BLaER1 treated with 17β-estradiol and CSF1 and Interleukin-3, amounts not matched to agents 10 nM and 100 nM (cell line): ENCODE measurements at regions not wholly inside any gene's neighbourhood (a gene's known extent, or its start where the extent isn't known, plus 50 kb on each side); places are given as distances from the start of the nearest gene placed in this dataset.

Experiments
- H3K27ac ChIP-seq, 11 experiments: shearing (Covaris generic); formaldehyde crosslinking; 2 replicates each; pipeline ENCODE4 v1.8.1; 2022
- H3K27me3 ChIP-seq, 11 experiments: shearing (Covaris generic); formaldehyde crosslinking; 2 replicates each; pipeline ENCODE4 v1.8.1; 2022
- H3K36me3 ChIP-seq, 11 experiments: shearing (Covaris generic); formaldehyde crosslinking; 2 replicates each; pipeline ENCODE4 v1.8.1; 2022
- H3K4me1 ChIP-seq, 10 experiments: shearing (Covaris generic); formaldehyde crosslinking; 2 replicates each; pipeline ENCODE4 v1.8.1; 2022
- H3K4me2 ChIP-seq, 11 experiments: shearing (Covaris generic); formaldehyde crosslinking; 2 replicates each; pipeline ENCODE4 v1.8.1; 2022
- H3K4me3 ChIP-seq, 10 experiments: shearing (Covaris generic); formaldehyde crosslinking; 2 replicates each; pipeline ENCODE4 v1.8.1; 2022
- H3K9ac ChIP-seq, 11 experiments: shearing (Covaris generic); formaldehyde crosslinking; 2 replicates each; pipeline ENCODE4 v1.8.1; 2022
- H3K9me3 ChIP-seq, 11 experiments: shearing (Covaris generic); formaldehyde crosslinking; replicated peaks in 1 of 11; 2 replicates each; pipeline ENCODE4 v1.8.1; 2022
- H4K20me1 ChIP-seq, 11 experiments: shearing (Covaris generic); formaldehyde crosslinking; 2 replicates each; pipeline ENCODE4 v1.8.1; 2022
- Cebpa-rat ChIP-seq, 11 experiments: shearing (Covaris generic); IDR thresholded peaks; 2 replicates each; pipeline ENCODE4 v1.8.1; 2022

GRCh38 chr13:112250788-112251445 lies 125.2 kb upstream of the SPACA7 start:
- no peak overlapping the region for H3K4me3 ChIP-seq
- no peak overlapping the region for H3K9ac ChIP-seq
- H3K9me3 ChIP-seq = no peaks in the 10 kb centered on the region
- H3K4me1 ChIP-seq = no peaks in the 10 kb centered on the region
- H3K4me2 ChIP-seq = no peak overlapping the region
- 0 out of 22 replicates have a peak, but pooled peaks cover 0 to 4% (median 0%) of the 10 kb centered on the region in 11 experiments for H4K20me1 ChIP-seq
- H3K27ac ChIP-seq = no peak overlapping the region
- no peaks in the 10 kb centered on the region for H3K36me3 ChIP-seq
- no peaks in the 10 kb centered on the region for H3K27me3 ChIP-seq
- TF ChIP-seq Cebpa-rat (IDR thresholded peaks at IDR 0.05) = no peak

GRCh38 chr13:112251930-112252585 lies 124.1 kb upstream of the SPACA7 start:
- no peaks in the 10 kb centered on the region for H3K27me3 ChIP-seq
- H3K9me3 ChIP-seq = no peaks in the 10 kb centered on the region

GRCh38 chr13:112252804-112253590 lies 123.2 kb upstream of the SPACA7 start:
- Histone ChIP-seq H3K4me3 (no peak overlapping the region), H3K27ac (no peak overlapping the region), H3K9ac (no peak overlapping the region), H3K27me3 (no peaks in the 10 kb centered on the region), H3K36me3 (no peaks in the 10 kb centered on the region), H3K4me1 (no peaks in the 10 kb centered on the region), H3K4me2 (no peak overlapping the region), H4K20me1 (0 out of 22 replicates have a peak, but pooled peaks cover 0 to 4% (median 0%) of the 10 kb centered on the region in 11 experiments), H3K9me3 (no peaks in the 10 kb centered on the region)
- no peak for TF ChIP-seq Cebpa-rat (IDR thresholded peaks at IDR 0.05)

More at GRCh38 chr13:112251930-112252585, 124.1 kb upstream of the SPACA7 start:
- TF ChIP-seq Cebpa-rat (IDR thresholded peaks at IDR 0.05) = no peak
- Histone ChIP-seq H3K4me3 (no peak overlapping the region), H3K4me2 (no peak overlapping the region), H3K27ac (no peak overlapping the region), H3K36me3 (no peaks in the 10 kb centered on the region), H4K20me1 (0 out of 22 replicates have a peak, but pooled peaks cover 0 to 4% (median 0%) of the 10 kb centered on the region in 11 experiments), H3K9ac (no peak overlapping the region), H3K4me1 (no peaks in the 10 kb centered on the region)

- TF ChIP-seq Cebpa-rat (IDR thresholded peaks at IDR 0.05) = no peak
Measured at GRCh38 chr13:112253631-112254030, 122.5 kb upstream of the SPACA7 start.

GRCh38 chr13:112254061-112254818 lies 121.9 kb upstream of the SPACA7 start:
- Histone ChIP-seq H3K9ac (no peak overlapping the region), H3K27ac (no peak overlapping the region), H3K27me3 (no peaks in the 10 kb centered on the region), H4K20me1 (0 out of 22 replicates have a peak, but pooled peaks cover 0 to 4% (median 0%) of the 10 kb centered on the region in 11 experiments), H3K4me3 (no peak overlapping the region), H3K36me3 (no peaks in the 10 kb centered on the region), H3K4me1 (no peaks in the 10 kb centered on the region), H3K4me2 (no peak overlapping the region), H3K9me3 (no peaks in the 10 kb centered on the region)
- no peak for TF ChIP-seq Cebpa-rat (IDR thresholded peaks at IDR 0.05)

More at GRCh38 chr13:112253631-112254030, 122.5 kb upstream of the SPACA7 start:
- Histone ChIP-seq H3K4me3 (no peak overlapping the region), H3K9me3 (no peaks in the 10 kb centered on the region), H4K20me1 (0 out of 22 replicates have a peak, but pooled peaks cover 0 to 4% (median 0%) of the 10 kb centered on the region in 11 experiments), H3K27me3 (no peaks in the 10 kb centered on the region), H3K9ac (no peak overlapping the region; a peak in 1 of 22 replicates), H3K36me3 (no peaks in the 10 kb centered on the region), H3K4me2 (no peak overlapping the region), H3K27ac (no peak overlapping the region), H3K4me1 (no peaks in the 10 kb centered on the region)

GRCh38 chr13:112254900-112255299 lies 121.3 kb upstream of the SPACA7 start:
- Histone ChIP-seq H3K27me3 (no peaks in the 10 kb centered on the region), H3K4me2 (no peak overlapping the region), H3K27ac (no peak overlapping the region), H3K9ac (no peak overlapping the region), H3K4me3 (no peak overlapping the region), H3K4me1 (no peaks in the 10 kb centered on the region), H3K36me3 (no peaks in the 10 kb centered on the region), H3K9me3 (no peaks in the 10 kb centered on the region), H4K20me1 (peaks cover 0 to 2% (median 0%) of the 10 kb centered on the region in 11 experiments; a peak in 1 of 22 replicates)
- no peak for TF ChIP-seq Cebpa-rat (IDR thresholded peaks at IDR 0.05)

GRCh38 chr13:112255550-112256120 lies 120.5 kb upstream of the SPACA7 start:
- H3K9me3 ChIP-seq = no peaks in the 10 kb centered on the region
- H3K27ac ChIP-seq = no peak overlapping the region
- no peaks in the 10 kb centered on the region for H3K36me3 ChIP-seq
- TF ChIP-seq Cebpa-rat (IDR thresholded peaks at IDR 0.05) = no peak
- H3K4me3 ChIP-seq = no peak overlapping the region
- no peaks in the 10 kb centered on the region for H3K27me3 ChIP-seq
- no peaks in the 10 kb centered on the region for H3K4me1 ChIP-seq
- no peak overlapping the region for H3K9ac ChIP-seq
- no peak overlapping the region for H3K4me2 ChIP-seq
- no peaks in the 10 kb centered on the region; a peak in 1 of 22 replicates for H4K20me1 ChIP-seq

GRCh38 chr13:112256716-112257494 lies 119.2 kb upstream of the SPACA7 start:
- Histone ChIP-seq H3K9me3 (no peaks in the 10 kb centered on the region), H3K27me3 (no peaks in the 10 kb centered on the region), H4K20me1 (no peaks in the 10 kb centered on the region; a peak in 1 of 22 replicates), H3K4me3 (no peak overlapping the region), H3K4me1 (no peaks in the 10 kb centered on the region), H3K9ac (no peak overlapping the region), H3K36me3 (no peaks in the 10 kb centered on the region), H3K4me2 (no peak overlapping the region), H3K27ac (no peak overlapping the region)
- no peak for TF ChIP-seq Cebpa-rat (IDR thresholded peaks at IDR 0.05)
